Stomach smooth muscle (tissue), 2 donors: ENCODE measurements at regions not wholly inside any gene's neighbourhood (a gene's known extent, or its start where the extent isn't known, plus 50 kb on each side); places are given as distances from the start of the nearest gene placed in this dataset.
"Not testable (repeated sequence)": the region's sequence is repeated elsewhere in the genome, so short reads cannot be mapped to it uniquely, and the experiment has no call there.

Experiments used
- H3K27ac ChIP-seq: one replicate; pipeline ENCODE4 v1.7.0; 2013; ENCODE audit warnings: mild to moderate bottlenecking, low read length, inconsistent platforms
- H3K27me3 ChIP-seq, 2 donors: one replicate each; pipeline ENCODE4 v1.7.0; 2013; ENCODE audit warnings: low read length in 2 of 2; ENCODE audit not compliant: insufficient read depth in 2 of 2, control insufficient read depth in 1 of 2
- H3K36me3 ChIP-seq, 2 donors: one replicate each; pipeline ENCODE4 v1.7.0; 2013; ENCODE audit warnings: low read length in 2 of 2; ENCODE audit not compliant: control insufficient read depth in 2 of 2, insufficient read depth in 2 of 2
- H3K4me1 ChIP-seq: one replicate; pipeline ENCODE4 v1.7.0; 2013; ENCODE audit warnings: low read length; ENCODE audit not compliant: control insufficient read depth, insufficient read depth
- H3K4me3 ChIP-seq, 2 donors: one replicate each; pipeline ENCODE4 v1.7.0; 2013; ENCODE audit warnings: low read length in 2 of 2
- H3K9ac ChIP-seq, 2 donors: one replicate each; pipeline ENCODE4 v1.7.0; 2013; ENCODE audit warnings: low read length in 2 of 2, mild to moderate bottlenecking in 1 of 2
- H3K9me3 ChIP-seq, 2 donors: one replicate each; pipeline ENCODE4 v1.7.0; 2013; ENCODE audit warnings: low read length in 2 of 2; ENCODE audit not compliant: control insufficient read depth in 2 of 2
- donor health status: healthy.
- donor health status: Pancreatic carcinoma.

GRCh38 chr18:5024741-5025140, 172.3 kb downstream of the AKAIN1 start:
- Histone ChIP-seq H3K27me3 (no peaks in the 10 kb centered on the region), H3K4me3 (no peak overlapping the region), H3K27ac (no peak overlapping the region), H3K9ac (no peak overlapping the region), H3K4me1 (no peaks in the 10 kb centered on the region), H3K36me3 (no peaks in the 10 kb centered on the region), H3K9me3 (no peaks in the 10 kb centered on the region)

GRCh38 chr18:5021558-5021957, 175.5 kb downstream of the AKAIN1 start:
- Histone ChIP-seq H3K36me3 (no peaks in the 10 kb centered on the region), H3K9ac (no peak overlapping the region), H3K27me3 (no peaks in the 10 kb centered on the region), H3K27ac (no peak overlapping the region), H3K4me1 (no peaks in the 10 kb centered on the region), H3K9me3 (no peaks in the 10 kb centered on the region), H3K4me3 (no peak overlapping the region)

GRCh38 chr18:5015213-5015612, 181.8 kb downstream of the AKAIN1 start:
- no peaks in the 10 kb centered on the region for H3K27me3 ChIP-seq
- no peaks in the 10 kb centered on the region for H3K9me3 ChIP-seq
- no peaks in the 10 kb centered on the region for H3K36me3 ChIP-seq
- no peak overlapping the region for H3K9ac ChIP-seq
- H3K4me1 ChIP-seq, result no peaks in the 10 kb centered on the region
- no peak overlapping the region for H3K4me3 ChIP-seq
- no peak overlapping the region for H3K27ac ChIP-seq

- not testable (repeated sequence) for H3K36me3 ChIP-seq, H3K4me1 ChIP-seq, H3K27ac ChIP-seq, H3K9me3 ChIP-seq, H3K9ac ChIP-seq, H3K27me3 ChIP-seq, H3K4me3 ChIP-seq
These were observed 192.8 kb downstream of the AKAIN1 start for GRCh38 chr18:5004031-5004820.

- H3K9ac ChIP-seq, result no peak overlapping the region
- no peak overlapping the region for H3K4me3 ChIP-seq
- H3K4me1 ChIP-seq, result no peaks in the 10 kb centered on the region
These were observed 202.3 kb downstream of the AKAIN1 start for GRCh38 chr18:4994710-4995109.

GRCh38 chr18:4987452-4988405, 209.3 kb downstream of the AKAIN1 start:
- Histone ChIP-seq H3K9ac (no peak overlapping the region), H3K27ac (no peak overlapping the region), H3K4me1 (no peaks in the 10 kb centered on the region), H3K36me3 (no peaks in the 10 kb centered on the region), H3K27me3 (no peaks in the 10 kb centered on the region), H3K9me3 (peaks cover 0 to 6% of the 10 kb centered on the region in 2 donors), H3K4me3 (no peak overlapping the region)

More at GRCh38 chr18:4994710-4995109, 202.3 kb downstream of the AKAIN1 start:
- Histone ChIP-seq H3K36me3 (no peaks in the 10 kb centered on the region), H3K27me3 (no peaks in the 10 kb centered on the region), H3K9me3 (peaks cover 4 to 6% of the 10 kb centered on the region in 2 donors), H3K27ac (no peak overlapping the region)

- no peaks in the 10 kb centered on the region for H3K4me1 ChIP-seq
- H3K36me3 ChIP-seq, result no peaks in the 10 kb centered on the region
- no peak overlapping the region for H3K27ac ChIP-seq
- no peak overlapping the region for H3K9ac ChIP-seq
- H3K27me3 ChIP-seq, result no peaks in the 10 kb centered on the region
- no peak overlapping the region for H3K4me3 ChIP-seq
- H3K9me3 ChIP-seq, result peaks cover 0 to 4% of the 10 kb centered on the region in 2 donors
These were observed 210.4 kb downstream of the AKAIN1 start for GRCh38 chr18:4986677-4987076.

- H3K4me1 ChIP-seq, result no peaks in the 10 kb centered on the region
- no peaks in the 10 kb centered on the region for H3K36me3 ChIP-seq
- H3K9me3 ChIP-seq, result peaks cover 0 to 4% of the 10 kb centered on the region in 2 donors
- no peak overlapping the region for H3K9ac ChIP-seq
- no peak overlapping the region for H3K27ac ChIP-seq
- H3K27me3 ChIP-seq, result no peaks in the 10 kb centered on the region
- H3K4me3 ChIP-seq, result no peak overlapping the region
These were observed 211.0 kb downstream of the AKAIN1 start for GRCh38 chr18:4986066-4986465.

- Histone ChIP-seq H3K9me3 (no peaks in the 10 kb centered on the region), H3K4me1 (no peaks in the 10 kb centered on the region), H3K4me3 (no peak overlapping the region), H3K9ac (no peak overlapping the region), H3K27me3 (no peaks in the 10 kb centered on the region), H3K36me3 (no peaks in the 10 kb centered on the region), H3K27ac (no peak overlapping the region)
These were observed 235.7 kb downstream of the AKAIN1 start for GRCh38 chr18:4961121-4961909.

- H3K36me3 ChIP-seq, result no peaks in the 10 kb centered on the region
- H3K4me3 ChIP-seq, result no peak overlapping the region
- H3K9ac ChIP-seq, result no peak overlapping the region
- no peak overlapping the region for H3K27ac ChIP-seq
- no peaks in the 10 kb centered on the region for H3K4me1 ChIP-seq
- H3K27me3 ChIP-seq, result no peaks in the 10 kb centered on the region
- H3K9me3 ChIP-seq, result no peaks in the 10 kb centered on the region
These were observed 236.5 kb downstream of the AKAIN1 start for GRCh38 chr18:4960578-4960977.
